SU-DHL-6 (cell line): ENCODE measurements at regions not wholly inside any gene's neighbourhood (a gene's known extent, or its start where the extent isn't known, plus 50 kb on each side); places are given as distances from the start of the nearest gene placed in this dataset.

Source experiments
- H2AFZ ChIP-seq: fragments of 200-600 bp; sonication (generic); 2 replicates; pipeline ENCODE4 v1.6.1; 2014; ENCODE audit warnings: low read depth, mild to moderate bottlenecking, moderate library complexity, mixed read lengths, antibody characterized with exemption, low read length; ENCODE audit not compliant: severe bottlenecking
- H3F3A ChIP-seq: fragments of 200-600 bp; shearing (Covaris generic); 2 replicates; pipeline ENCODE4 v1.6.0; 2016; ENCODE audit warnings: antibody characterized with exemption, mild to moderate bottlenecking; ENCODE audit not compliant: insufficient read depth
- H3K27ac ChIP-seq: fragments of 200-600 bp; sonication (generic); 2 replicates; pipeline ENCODE4 v1.5.1; 2016; ENCODE audit warnings: low read depth, mild to moderate bottlenecking, low read length, moderate library complexity, mixed read lengths
- H3K27me3 ChIP-seq: fragments of 200-600 bp; sonication (generic), shearing (Covaris generic); 2 replicates; pipeline ENCODE4 v1.6.0; 2014; ENCODE audit warnings: mild to moderate bottlenecking, low read length
- H3K36me3 ChIP-seq: fragments of 200-600 bp; sonication (generic); 2 replicates; pipeline ENCODE4 v1.6.1; 2014; ENCODE audit warnings: mild to moderate bottlenecking, low read length, mixed read lengths
- H3K4me2 ChIP-seq: fragments of 300-600, 200-600 bp; shearing (Covaris generic), sonication (generic); 2 replicates; pipeline ENCODE4 v1.6.0; 2014; ENCODE audit warnings: low read length, low read depth, mild to moderate bottlenecking; ENCODE audit not compliant: poor library complexity, severe bottlenecking
- H3K4me3 ChIP-seq: fragments of 200-600 bp; sonication (generic); 2 replicates; pipeline ENCODE4 v1.5.1; 2014; ENCODE audit warnings: antibody characterized with exemption, low read length, mild to moderate bottlenecking, mixed read lengths; ENCODE audit not compliant: insufficient read depth, poor library complexity, severe bottlenecking
- H3K79me2 ChIP-seq: fragments of 200-600 bp; sonication (generic); 2 replicates; pipeline ENCODE4 v1.6.1; 2014; ENCODE audit warnings: mild to moderate bottlenecking, low read length, moderate library complexity; ENCODE audit not compliant: insufficient read depth
- H3K9ac ChIP-seq: fragments of 200-600 bp; sonication (generic); 2 replicates; pipeline ENCODE4 v1.7.0; 2014; ENCODE audit warnings: mild to moderate bottlenecking, low read length
- H3K9me2 ChIP-seq: fragments of 200-600 bp; sonication (generic); replicated peaks from 2 replicates; pipeline ENCODE4 v1.6.1; 2014; ENCODE audit warnings: low read length; ENCODE audit not compliant: insufficient read depth
- H3K9me3 ChIP-seq: fragments of 200-600 bp; sonication (generic); 2 replicates; pipeline ENCODE4 v1.6.1; 2014; ENCODE audit warnings: low read length, mixed read lengths; ENCODE audit not compliant: insufficient read depth
- H4K20me1 ChIP-seq: fragments of 200-600 bp; sonication (generic); 2 replicates; pipeline ENCODE4 v1.6.1; 2014; ENCODE audit warnings: low read depth, mild to moderate bottlenecking, antibody characterized with exemption, low read length, moderate library complexity, mixed read lengths
- EZH2phosphoT487 ChIP-seq: fragments of 200-600 bp; sonication (generic), shearing (Covaris generic); conservative IDR thresholded peaks from 2 replicates; pipeline ENCODE4 v1.6.1; 2018; ENCODE audit warnings: mild to moderate bottlenecking, antibody characterized with exemption, low read length, moderate library complexity, mixed read lengths
- TF ChIP-seq, protein P1 (sequence below): fragments of 200-600 bp; sonication (generic); IDR thresholded peaks from one replicate; pipeline ENCODE4 v1.5.1; 2017; ENCODE audit warnings: antibody characterized with exemption, mild to moderate bottlenecking, low read length, moderate library complexity; ENCODE audit not compliant: insufficient read depth, poor library complexity, severe bottlenecking

GRCh38 chr2:192993059-192993458, 798.3 kb upstream of the TMEFF2 start:
- no peaks in the 10 kb centered on the region for H3K79me2 ChIP-seq
- no peaks in the 10 kb centered on the region for H3K27me3 ChIP-seq
- no peaks in the 10 kb centered on the region for H3K9me3 ChIP-seq
- H3K36me3 ChIP-seq: no peaks in the 10 kb centered on the region
- H4K20me1 ChIP-seq: no peaks in the 10 kb centered on the region
- no peak overlapping the region for H3K4me2 ChIP-seq
- no peak overlapping the region for H3K9ac ChIP-seq
- H3K27ac ChIP-seq: no peak overlapping the region
- no peak overlapping the region for H2AFZ ChIP-seq
- H3K9me2 ChIP-seq: no peaks in the 10 kb centered on the region
- H3K4me3 ChIP-seq: no peak overlapping the region
- no peaks in the 10 kb centered on the region for H3F3A ChIP-seq
- TF ChIP-seq, protein P1, sequence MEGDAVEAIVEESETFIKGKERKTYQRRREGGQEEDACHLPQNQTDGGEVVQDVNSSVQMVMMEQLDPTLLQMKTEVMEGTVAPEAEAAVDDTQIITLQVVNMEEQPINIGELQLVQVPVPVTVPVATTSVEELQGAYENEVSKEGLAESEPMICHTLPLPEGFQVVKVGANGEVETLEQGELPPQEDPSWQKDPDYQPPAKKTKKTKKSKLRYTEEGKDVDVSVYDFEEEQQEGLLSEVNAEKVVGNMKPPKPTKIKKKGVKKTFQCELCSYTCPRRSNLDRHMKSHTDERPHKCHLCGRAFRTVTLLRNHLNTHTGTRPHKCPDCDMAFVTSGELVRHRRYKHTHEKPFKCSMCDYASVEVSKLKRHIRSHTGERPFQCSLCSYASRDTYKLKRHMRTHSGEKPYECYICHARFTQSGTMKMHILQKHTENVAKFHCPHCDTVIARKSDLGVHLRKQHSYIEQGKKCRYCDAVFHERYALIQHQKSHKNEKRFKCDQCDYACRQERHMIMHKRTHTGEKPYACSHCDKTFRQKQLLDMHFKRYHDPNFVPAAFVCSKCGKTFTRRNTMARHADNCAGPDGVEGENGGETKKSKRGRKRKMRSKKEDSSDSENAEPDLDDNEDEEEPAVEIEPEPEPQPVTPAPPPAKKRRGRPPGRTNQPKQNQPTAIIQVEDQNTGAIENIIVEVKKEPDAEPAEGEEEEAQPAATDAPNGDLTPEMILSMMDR: no peak
- TF ChIP-seq EZH2phosphoT487: no peak

- Histone ChIP-seq H3K27me3 (no peaks in the 10 kb centered on the region), H3K27ac (no peak overlapping the region), H3K4me2 (no peak overlapping the region), H3K36me3 (no peaks in the 10 kb centered on the region), H3K9me3 (no peaks in the 10 kb centered on the region), H3K9me2 (no peaks in the 10 kb centered on the region), H3K4me3 (no peak overlapping the region), H3K9ac (no peak overlapping the region), H4K20me1 (no peaks in the 10 kb centered on the region), H3K79me2 (no peaks in the 10 kb centered on the region), H3F3A (no peaks in the 10 kb centered on the region), H2AFZ (no peak overlapping the region)
- TF ChIP-seq EZH2phosphoT487: no peak
- TF ChIP-seq, protein P1: no peak
These were observed 788.4 kb upstream of the TMEFF2 start for GRCh38 chr2:192983173-192983572.

- Histone ChIP-seq H3K9ac (no peak overlapping the region), H3K4me2 (no peak overlapping the region), H3K9me2 (no peaks in the 10 kb centered on the region), H3F3A (no peaks in the 10 kb centered on the region), H3K4me3 (no peak overlapping the region), H3K27me3 (no peaks in the 10 kb centered on the region), H3K9me3 (no peaks in the 10 kb centered on the region), H3K27ac (no peak overlapping the region), H4K20me1 (no peaks in the 10 kb centered on the region), H3K36me3 (no peaks in the 10 kb centered on the region), H3K79me2 (no peaks in the 10 kb centered on the region), H2AFZ (no peak overlapping the region)
- TF ChIP-seq, protein P1: no peak
- no peak for TF ChIP-seq EZH2phosphoT487
These were observed 783.7 kb upstream of the TMEFF2 start for GRCh38 chr2:192978395-192978794.
